T-helper 1 cell treated with Interleukin-12 subunit alpha and Interleukin-12 subunit beta and Interleukin-4 antibody, amounts not matched to agents 30 μg/mL and 1 μg/mL, for 36 hours (primary cell): ENCODE measurements at regions not wholly inside any gene's neighbourhood (a gene's known extent, or its start where the extent isn't known, plus 50 kb on each side); places are given as distances from the start of the nearest gene placed in this dataset.
"Not testable (repeated sequence)": the region's sequence is repeated elsewhere in the genome, so short reads cannot be mapped to it uniquely, and the experiment has no call there.

Source experiments
- H3K27ac Mint-ChIP-seq: one replicate; pipeline ENCODE4 v1.8.0; 2021; ENCODE audit warnings: mild to moderate bottlenecking, mixed read lengths
- H3K27me3 Mint-ChIP-seq: one replicate; pipeline ENCODE4 v1.8.0; 2021; ENCODE audit warnings: low read depth, mixed read lengths
- H3K36me3 Mint-ChIP-seq: one replicate; pipeline ENCODE4 v1.8.0; 2021; ENCODE audit warnings: low read depth, mixed read lengths
- H3K4me1 Mint-ChIP-seq: one replicate; pipeline ENCODE4 v1.8.0; 2021; ENCODE audit warnings: low read depth, mixed read lengths
- H3K4me3 Mint-ChIP-seq: one replicate; pipeline ENCODE4 v1.8.0; 2021; ENCODE audit warnings: mild to moderate bottlenecking, moderate library complexity, mixed read lengths
- H3K9me3 Mint-ChIP-seq: one replicate; pipeline ENCODE4 v1.8.0; 2021; ENCODE audit warnings: mixed read lengths

DNA sequence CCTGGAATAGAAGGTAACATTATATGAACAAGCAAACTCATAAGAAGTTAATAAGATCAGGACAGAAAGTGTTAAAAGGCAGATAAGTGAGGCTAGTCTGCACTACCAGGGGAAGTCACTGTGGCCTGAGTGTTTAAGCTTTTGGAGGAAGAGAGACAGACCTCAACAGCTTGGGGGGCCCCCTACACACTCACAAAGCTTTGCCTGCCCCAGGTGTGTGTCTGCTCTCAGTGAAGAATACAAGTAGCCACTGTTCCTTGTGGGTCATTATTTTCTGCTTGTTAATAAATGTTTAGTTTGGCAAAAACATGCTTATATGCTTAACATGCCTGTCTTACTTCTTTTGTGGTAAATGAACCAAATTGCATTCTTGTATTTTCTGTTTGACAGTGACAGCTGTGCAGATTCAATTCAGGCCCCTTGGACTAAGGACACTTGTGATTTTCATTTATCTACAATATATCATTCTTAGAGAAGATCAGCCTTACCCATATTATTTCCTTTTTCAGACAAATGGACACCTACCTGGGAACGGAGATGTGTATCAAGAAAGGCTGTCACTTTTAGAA is 50.7 kb upstream of the C12orf71 start:
- no peak overlapping the region for H3K27ac Mint-ChIP-seq
- H3K27me3 Mint-ChIP-seq: peaks cover 7% of the 10 kb centered on the region
- H3K9me3 Mint-ChIP-seq: peaks cover 3% of the 10 kb centered on the region
- no peak overlapping the region for H3K4me3 Mint-ChIP-seq
- H3K4me1 Mint-ChIP-seq: no peaks in the 10 kb centered on the region
- no peaks in the 10 kb centered on the region for H3K36me3 Mint-ChIP-seq

DNA sequence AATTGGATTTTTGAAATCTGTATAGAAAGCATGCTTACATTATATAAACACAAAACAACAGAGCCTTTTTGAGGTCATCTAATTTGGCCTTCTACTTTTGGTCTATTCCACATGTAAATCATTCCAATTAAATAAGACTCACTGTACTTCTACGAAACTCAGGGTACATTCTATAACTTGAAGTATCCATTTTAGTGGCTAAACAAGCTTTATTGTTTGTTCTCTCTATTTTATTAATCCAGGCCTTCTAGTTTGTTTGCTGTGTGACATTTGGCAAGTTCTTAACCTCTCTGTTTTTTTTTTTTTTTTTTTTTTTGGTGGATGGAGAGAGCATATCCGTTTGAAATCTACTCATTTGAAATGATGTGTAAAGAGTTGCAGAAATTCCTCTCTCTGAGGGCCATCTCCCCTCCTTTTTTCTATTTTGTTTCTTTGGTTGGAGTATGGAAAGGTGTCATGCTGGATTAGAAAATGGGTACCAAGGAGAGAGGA is 58.1 kb upstream of the C12orf71 start:
- Mint-ChIP-seq H3K4me3 (no peak overlapping the region), H3K36me3 (peaks cover 1% of the 10 kb centered on the region), H3K9me3 (peaks cover 3% of the 10 kb centered on the region), H3K27ac (no peak overlapping the region), H3K4me1 (peaks cover 20% of the 10 kb centered on the region), H3K27me3 (no peaks in the 10 kb centered on the region)

DNA sequence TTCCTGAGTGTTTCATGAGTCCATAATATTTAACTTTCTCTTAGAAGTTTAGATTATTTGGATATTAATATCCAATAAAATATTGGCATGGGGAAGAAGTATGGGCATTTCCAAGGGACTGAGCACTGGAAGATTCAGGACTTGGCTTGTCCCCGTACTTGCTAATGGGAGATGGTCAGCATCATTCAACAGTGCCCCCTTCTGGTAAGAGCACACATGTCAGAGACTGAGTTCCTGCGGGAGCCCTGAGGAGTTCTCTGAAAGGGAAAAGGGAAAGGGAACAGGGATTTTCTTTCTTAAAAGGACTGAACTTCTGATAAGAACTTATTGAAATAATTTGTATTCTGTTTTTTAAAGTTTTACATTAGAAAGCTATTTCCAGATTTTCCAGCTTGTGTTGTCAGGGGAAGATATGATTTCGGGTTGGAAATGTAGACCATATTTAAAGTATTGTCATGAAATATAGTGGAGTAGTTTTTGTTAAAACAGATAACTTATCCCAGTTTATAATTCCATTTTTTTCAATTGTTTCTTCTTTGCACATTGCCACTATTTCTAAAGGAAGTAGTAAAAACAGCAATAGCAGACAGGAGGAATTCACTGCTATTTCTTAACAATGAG is 59.8 kb upstream of the C12orf71 start:
- no peak overlapping the region for H3K4me3 Mint-ChIP-seq
- H3K4me1 Mint-ChIP-seq: peaks cover 27% of the 10 kb centered on the region
- H3K36me3 Mint-ChIP-seq: peaks cover 1% of the 10 kb centered on the region
- no peaks in the 10 kb centered on the region for H3K27me3 Mint-ChIP-seq
- H3K9me3 Mint-ChIP-seq: peaks cover 2% of the 10 kb centered on the region
- H3K27ac Mint-ChIP-seq: no peak overlapping the region

DNA sequence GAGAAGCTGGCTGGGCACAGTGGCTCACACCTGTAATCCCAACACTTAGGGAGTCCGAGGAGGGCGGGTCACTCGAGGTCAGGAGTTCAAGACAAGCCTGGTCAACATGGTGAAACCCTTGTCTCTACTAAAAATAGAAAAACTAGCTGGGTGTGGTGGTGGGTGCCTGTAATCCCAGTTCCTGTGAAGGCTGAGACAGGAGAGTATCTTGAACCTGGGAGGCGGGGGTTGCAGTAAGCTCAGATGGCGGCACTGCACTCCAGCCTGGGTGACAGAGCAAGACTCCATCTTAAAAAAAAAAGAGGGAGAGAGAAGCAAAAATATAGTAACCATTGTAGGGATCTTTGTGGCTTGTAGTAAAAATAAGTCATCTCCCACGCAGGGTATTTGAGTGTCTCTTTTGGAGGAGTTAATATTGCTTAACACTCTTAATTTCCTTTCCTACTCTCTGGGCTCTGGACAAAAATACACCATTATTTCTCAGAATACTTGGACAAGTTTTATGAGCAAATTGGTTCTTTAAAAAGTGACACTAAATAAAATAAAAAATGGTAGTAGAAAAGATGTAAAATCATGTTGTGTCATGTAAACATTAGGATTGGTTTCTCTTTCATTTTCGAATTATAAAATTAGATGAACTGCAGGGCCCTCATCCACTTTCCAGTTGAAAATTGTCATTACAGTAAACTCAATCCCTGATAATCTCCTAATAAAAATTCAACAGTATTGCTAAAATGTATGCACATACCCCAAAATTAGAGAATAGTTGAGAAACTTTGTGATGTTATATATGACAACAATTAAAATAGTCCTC is 61.1 kb upstream of the C12orf71 start:
- H3K4me1 Mint-ChIP-seq: peaks cover 33% of the 10 kb centered on the region
- no peaks in the 10 kb centered on the region for H3K9me3 Mint-ChIP-seq
- no peaks in the 10 kb centered on the region for H3K27me3 Mint-ChIP-seq
- H3K4me3 Mint-ChIP-seq: peak overlapping the region; percentile 72
- H3K27ac Mint-ChIP-seq: peak overlapping the region; percentile 93
- H3K36me3 Mint-ChIP-seq: peaks cover 1% of the 10 kb centered on the region

DNA sequence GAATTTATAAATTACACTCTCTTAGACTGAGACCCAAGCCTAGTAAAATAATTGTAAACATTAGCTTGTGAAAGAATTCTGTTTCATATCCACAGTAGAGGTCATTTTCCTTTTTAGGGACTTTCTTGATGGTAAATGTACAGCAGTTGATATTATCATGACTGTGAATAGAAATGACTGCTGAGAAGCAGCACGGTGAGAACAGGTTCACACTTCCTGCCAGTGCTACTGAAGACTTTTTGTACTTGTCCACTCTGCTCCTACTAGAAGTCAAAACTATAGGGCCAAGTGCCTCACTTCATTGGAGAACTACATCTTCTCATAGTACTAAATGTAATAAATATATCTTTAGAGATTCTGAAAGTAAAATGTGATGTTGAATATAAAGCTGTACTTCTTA is 63.3 kb upstream of the C12orf71 start:
- H3K4me3 Mint-ChIP-seq, H3K36me3 Mint-ChIP-seq, H3K9me3 Mint-ChIP-seq, H3K27me3 Mint-ChIP-seq: not testable (repeated sequence)
- peaks cover 44% of the 10 kb centered on the region for H3K4me1 Mint-ChIP-seq
- H3K27ac Mint-ChIP-seq: peak overlapping the region; percentile 60

DNA sequence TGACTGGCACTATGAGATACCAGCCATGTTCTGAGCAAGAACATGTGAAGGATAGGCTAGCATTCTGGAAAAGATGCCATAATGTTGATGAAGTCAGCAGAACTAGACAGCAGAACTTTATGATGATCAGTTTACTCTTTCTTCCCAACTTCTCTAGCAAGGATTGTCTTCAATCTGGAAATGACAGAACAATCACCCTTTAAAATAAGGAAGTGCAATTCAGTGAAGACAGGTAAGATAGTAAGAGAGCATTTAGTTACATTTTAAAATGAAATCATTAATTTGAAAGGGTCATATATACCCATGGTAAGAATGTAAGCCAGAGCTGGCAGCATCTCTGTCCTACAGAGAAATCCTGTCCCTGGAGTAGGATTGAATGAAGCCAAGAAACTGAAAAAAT is 66.0 kb upstream of the C12orf71 start:
- no peaks in the 10 kb centered on the region for H3K9me3 Mint-ChIP-seq
- no peak overlapping the region for H3K27ac Mint-ChIP-seq
- peaks cover 1% of the 10 kb centered on the region for H3K36me3 Mint-ChIP-seq
- H3K27me3 Mint-ChIP-seq: no peaks in the 10 kb centered on the region
- peaks cover 44% of the 10 kb centered on the region for H3K4me1 Mint-ChIP-seq
- H3K4me3 Mint-ChIP-seq: no peak overlapping the region

DNA sequence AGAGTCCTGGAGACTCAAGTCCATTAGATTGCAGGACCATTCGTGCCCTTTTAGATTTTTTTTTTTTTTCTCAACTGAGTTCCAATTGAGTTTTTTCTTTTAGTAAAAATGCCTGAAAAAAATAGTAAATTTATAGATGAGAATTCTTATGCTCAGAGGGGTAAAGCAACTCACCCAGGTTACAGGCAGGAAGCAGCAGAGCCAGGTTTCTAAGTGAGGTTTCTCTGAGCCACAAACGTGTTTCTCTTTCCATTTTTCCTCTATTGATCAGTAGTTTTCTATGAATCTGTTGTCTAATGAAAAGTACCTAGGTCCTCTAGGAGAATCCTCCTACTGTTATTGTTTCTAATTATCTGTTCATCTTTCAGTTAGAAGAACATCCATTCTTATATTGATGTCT is 66.4 kb upstream of the C12orf71 start:
- Mint-ChIP-seq H3K27me3 (no peaks in the 10 kb centered on the region), H3K36me3 (no peaks in the 10 kb centered on the region), H3K4me1 (peaks cover 39% of the 10 kb centered on the region), H3K9me3 (no peaks in the 10 kb centered on the region), H3K27ac (peak overlapping the region; percentile 14), H3K4me3 (no peak overlapping the region)

DNA sequence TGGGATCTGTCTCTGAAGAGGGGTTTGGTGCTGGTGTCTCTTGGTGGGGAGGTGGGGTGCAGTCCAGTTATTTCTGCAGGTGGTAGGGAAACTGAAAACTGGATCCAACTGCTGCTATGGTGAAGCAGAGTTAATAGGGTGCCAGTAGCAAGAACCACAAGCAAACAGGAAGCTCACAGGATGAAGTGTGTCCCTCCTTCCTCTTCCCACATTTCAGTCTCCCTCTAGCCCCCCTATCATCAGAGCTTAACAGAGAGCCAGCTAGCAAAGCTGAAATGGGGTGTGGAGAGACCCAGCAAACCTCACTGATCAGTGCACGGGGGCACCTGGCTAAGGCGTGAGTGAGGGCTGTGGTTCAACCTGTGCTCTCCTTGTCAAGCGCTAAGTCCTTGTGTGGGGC is 69.1 kb upstream of the C12orf71 start:
- Mint-ChIP-seq H3K27me3 (peaks cover 10% of the 10 kb centered on the region), H3K4me3 (no peak overlapping the region), H3K36me3 (no peaks in the 10 kb centered on the region), H3K27ac (no peak overlapping the region), H3K9me3 (no peaks in the 10 kb centered on the region), H3K4me1 (peaks cover 26% of the 10 kb centered on the region)

DNA sequence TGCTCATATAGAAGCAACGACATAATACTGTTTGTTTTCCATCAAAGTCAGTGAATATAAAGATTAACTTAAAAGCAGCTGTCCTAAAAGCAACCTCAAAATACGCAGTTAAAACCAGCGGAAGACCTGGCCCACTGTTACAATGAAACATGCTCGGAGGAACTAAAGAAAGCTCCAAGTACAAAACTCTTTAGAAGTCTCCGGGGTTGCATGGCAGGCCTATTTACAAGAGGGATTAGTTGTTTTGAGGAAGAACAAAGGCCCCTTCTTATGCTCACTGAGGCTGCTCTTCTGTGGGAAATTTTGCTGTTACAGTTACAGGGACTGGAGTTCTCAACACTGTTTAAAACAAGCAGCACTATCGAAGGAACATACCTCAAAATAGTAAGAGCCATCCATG is 75.9 kb upstream of the C12orf71 start:
- peaks cover 10% of the 10 kb centered on the region for H3K27me3 Mint-ChIP-seq
- no peak overlapping the region for H3K27ac Mint-ChIP-seq
- H3K4me3 Mint-ChIP-seq: no peak overlapping the region
- peaks cover 1% of the 10 kb centered on the region for H3K36me3 Mint-ChIP-seq
- H3K9me3 Mint-ChIP-seq: no peaks in the 10 kb centered on the region
- H3K4me1 Mint-ChIP-seq: no peaks in the 10 kb centered on the region

DNA sequence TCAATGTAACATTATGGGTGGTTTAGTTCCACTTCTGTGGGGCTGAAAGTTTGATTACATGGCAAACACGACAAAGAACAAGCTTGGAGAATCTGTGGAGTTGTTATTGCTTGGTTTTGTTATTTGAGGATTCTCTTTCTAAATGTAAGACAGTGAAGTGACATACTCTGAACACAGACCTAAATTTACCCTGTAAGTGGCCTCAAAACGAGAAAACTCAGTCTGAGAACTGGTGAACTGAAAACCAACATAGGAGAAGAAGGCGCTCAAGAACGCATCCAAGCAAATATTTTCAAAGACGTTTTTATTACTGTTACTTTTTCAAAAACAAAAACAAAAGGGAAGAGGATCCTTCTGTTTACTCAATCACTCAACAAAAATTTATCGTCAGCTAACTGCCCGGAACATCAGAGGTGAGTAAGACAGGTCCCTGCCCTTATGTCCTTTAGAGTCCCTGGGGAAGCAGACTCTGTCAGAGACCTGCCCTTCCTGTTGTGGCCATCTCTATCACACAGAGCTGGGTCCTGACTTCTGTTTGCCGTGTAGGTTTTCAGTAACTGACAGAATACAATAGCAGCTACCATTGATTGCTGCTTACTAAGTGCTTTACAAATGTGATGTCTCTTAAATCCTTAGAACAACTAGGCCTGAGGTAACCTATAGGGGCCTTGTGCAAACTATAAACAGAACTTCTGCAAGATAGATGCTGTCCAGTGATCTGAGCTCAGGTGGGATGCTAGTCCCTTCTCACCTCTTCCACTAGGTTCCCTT is 79.3 kb upstream of the C12orf71 start:
- Mint-ChIP-seq H3K9me3 (peaks cover 8% of the 10 kb centered on the region), H3K27ac (no peak overlapping the region), H3K27me3 (peaks cover 5% of the 10 kb centered on the region), H3K4me1 (peaks cover 6% of the 10 kb centered on the region), H3K4me3 (no peak overlapping the region), H3K36me3 (peaks cover 6% of the 10 kb centered on the region)

DNA sequence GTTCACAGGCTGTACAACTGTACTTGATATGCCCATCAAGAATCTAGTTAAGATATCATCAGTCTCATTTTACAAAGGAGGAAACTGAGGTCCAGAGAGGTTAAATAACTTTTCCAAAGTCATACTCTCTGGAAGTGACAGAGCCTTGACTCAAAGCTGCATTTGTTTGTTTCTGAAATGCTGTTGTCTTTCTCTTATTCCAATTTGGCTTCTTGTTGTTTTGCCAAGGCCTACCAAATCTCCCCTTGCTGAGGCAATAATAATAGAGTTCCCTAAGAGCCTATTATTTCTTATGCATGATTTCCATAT is 79.8 kb upstream of the C12orf71 start:
- Mint-ChIP-seq H3K36me3 (peaks cover 6% of the 10 kb centered on the region), H3K27me3 (peaks cover 5% of the 10 kb centered on the region), H3K27ac (no peak overlapping the region), H3K4me3 (no peak overlapping the region), H3K4me1 (peaks cover 6% of the 10 kb centered on the region), H3K9me3 (peaks cover 11% of the 10 kb centered on the region)

DNA sequence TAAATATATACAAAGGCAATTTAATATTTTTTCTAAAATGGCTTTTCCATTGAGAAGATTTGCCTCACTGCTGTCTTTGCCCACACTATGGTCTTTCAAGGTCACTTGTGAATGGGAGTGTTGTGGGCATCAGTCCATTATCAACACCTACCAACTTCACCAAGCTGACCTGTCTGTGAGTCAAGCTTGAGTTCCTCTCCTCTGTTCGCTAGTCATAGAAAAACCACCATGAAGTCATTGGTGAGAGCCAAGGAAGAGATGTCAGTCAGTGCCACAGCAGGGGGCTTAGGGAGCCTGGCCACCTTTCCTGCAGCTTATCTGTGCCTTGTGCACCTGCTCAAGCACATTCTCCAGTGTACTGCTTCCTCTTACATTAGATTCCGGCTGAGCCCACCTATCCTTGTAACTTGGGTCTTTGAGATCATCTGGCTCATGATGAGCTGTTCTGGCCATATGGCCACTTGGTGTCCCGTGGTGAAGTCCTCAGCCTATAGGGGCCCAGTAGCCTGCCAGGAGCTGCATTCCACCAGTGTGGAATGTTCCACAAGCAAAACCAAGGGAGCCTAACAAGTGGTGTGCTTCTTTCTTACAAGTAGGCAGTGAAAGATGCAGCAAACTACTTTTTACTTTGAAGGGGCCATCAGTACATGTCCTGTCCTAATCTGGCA is 80.8 kb upstream of the C12orf71 start:
- Mint-ChIP-seq H3K36me3 (peaks cover 7% of the 10 kb centered on the region), H3K4me3 (no peak overlapping the region), H3K9me3 (peaks cover 19% of the 10 kb centered on the region), H3K4me1 (peaks cover 9% of the 10 kb centered on the region), H3K27me3 (peaks cover 11% of the 10 kb centered on the region), H3K27ac (no peak overlapping the region)

DNA sequence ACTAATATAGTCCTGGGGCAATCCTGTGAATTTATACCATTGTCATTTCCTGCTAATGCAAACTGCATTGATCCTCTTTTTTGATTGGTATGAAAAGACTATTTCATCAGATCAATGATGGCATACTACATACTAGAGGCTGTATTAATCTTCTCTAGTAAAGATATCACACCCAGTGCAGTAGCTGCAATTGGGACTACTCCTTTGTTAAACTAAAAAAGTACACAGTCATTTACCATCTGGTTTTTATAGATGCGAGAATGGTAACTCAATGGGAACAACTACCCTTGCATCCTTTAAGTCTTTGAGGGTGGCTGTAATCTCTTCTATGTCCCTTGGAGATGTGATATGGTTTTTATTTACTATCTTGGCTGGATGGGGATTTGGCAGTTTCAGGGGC is 80.2 kb upstream of the STK38L start:
- Mint-ChIP-seq H3K4me1 (peaks cover 9% of the 10 kb centered on the region), H3K27ac (no peak overlapping the region), H3K4me3 (no peak overlapping the region), H3K9me3 (peaks cover 19% of the 10 kb centered on the region), H3K27me3 (peaks cover 11% of the 10 kb centered on the region), H3K36me3 (peaks cover 7% of the 10 kb centered on the region)

DNA sequence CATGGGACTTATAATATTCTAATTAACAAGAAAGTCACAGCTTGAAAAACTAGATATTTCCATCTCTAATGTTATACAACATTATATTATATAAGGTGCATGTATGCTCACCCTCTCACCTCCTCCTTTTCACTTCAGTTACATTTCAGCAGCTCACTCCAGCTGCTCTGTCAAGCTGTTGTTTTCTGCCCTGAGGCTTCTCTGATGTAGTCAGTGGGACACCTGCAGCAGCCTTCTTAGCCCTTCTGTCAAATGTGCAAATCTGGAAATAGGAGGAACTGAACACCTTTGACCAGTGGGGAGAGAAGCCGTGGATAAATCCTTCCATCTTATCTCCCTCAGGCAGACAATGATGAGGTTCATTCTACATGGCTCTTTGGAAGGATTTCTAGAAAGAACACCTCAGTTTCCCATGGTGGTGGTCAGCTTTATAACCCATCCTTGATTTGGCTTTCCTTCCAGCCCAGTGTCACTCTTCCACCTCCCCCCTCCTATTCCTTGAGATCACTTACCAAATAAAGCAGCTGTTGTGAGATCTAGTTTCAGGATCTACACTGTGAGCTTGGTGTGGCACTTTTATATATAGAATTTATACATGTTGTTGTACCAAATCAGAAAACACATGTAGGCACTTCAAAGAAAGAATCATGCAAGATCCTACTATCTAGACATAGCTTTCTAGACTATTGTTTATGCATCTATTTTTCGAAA is 79.6 kb upstream of the STK38L start:
- H3K27me3 Mint-ChIP-seq: peaks cover 11% of the 10 kb centered on the region

More for the DNA sequence above, 79.6 kb upstream of the STK38L start:
- H3K9me3 Mint-ChIP-seq: peaks cover 19% of the 10 kb centered on the region
- H3K4me1 Mint-ChIP-seq: peaks cover 9% of the 10 kb centered on the region
- peaks cover 7% of the 10 kb centered on the region for H3K36me3 Mint-ChIP-seq
- H3K27ac Mint-ChIP-seq: no peak overlapping the region
- H3K4me3 Mint-ChIP-seq: no peak overlapping the region
